Neuron (in vitro differentiated cells): ENCODE measurements at regions not wholly inside any gene's neighbourhood (a gene's known extent, or its start where the extent isn't known, plus 50 kb on each side); places are given as distances from the start of the nearest gene placed in this dataset.
"Not testable (repeated sequence)": the region's sequence is repeated elsewhere in the genome, so short reads cannot be mapped to it uniquely, and the experiment has no call there.

Experiments
- H2AFZ ChIP-seq: one replicate; pipeline ENCODE4 v1.6.1; 2013; ENCODE audit warnings: low read depth, mild to moderate bottlenecking, inconsistent platforms, low read length, moderate library complexity
- H3K27me3 ChIP-seq: one replicate; pipeline ENCODE4 v1.6.1; 2013; ENCODE audit warnings: low read length; ENCODE audit not compliant: insufficient read depth
- H3K36me3 ChIP-seq: one replicate; pipeline ENCODE4 v1.6.1; 2013; ENCODE audit warnings: low read length; ENCODE audit not compliant: insufficient read depth
- H3K4me1 ChIP-seq: one replicate; pipeline ENCODE4 v1.6.1; 2013; ENCODE audit warnings: low read length; ENCODE audit not compliant: insufficient read depth
- H3K4me3 ChIP-seq: 2 replicates; pipeline ENCODE4 v1.5.1; 2013; ENCODE audit warnings: mild to moderate bottlenecking, low read length, moderate library complexity
- H3K9me3 ChIP-seq: one replicate; pipeline ENCODE4 v1.6.1; 2013; ENCODE audit warnings: low read length

GRCh38 chr4:82268050-82268825 lies 105.6 kb downstream of the HNRNPD start:
- Histone ChIP-seq H3K4me3 (no peak overlapping the region), H3K9me3 (no peaks in the 10 kb centered on the region), H3K4me1 (no peaks in the 10 kb centered on the region), H3K27me3 (peaks cover 3% of the 10 kb centered on the region), H2AFZ (no peak overlapping the region), H3K36me3 (no peaks in the 10 kb centered on the region)

- no peaks in the 10 kb centered on the region for H3K9me3 ChIP-seq
- peaks cover 3% of the 10 kb centered on the region for H3K27me3 ChIP-seq
- H2AFZ ChIP-seq: no peak overlapping the region
- no peaks in the 10 kb centered on the region for H3K4me1 ChIP-seq
- no peaks in the 10 kb centered on the region for H3K36me3 ChIP-seq
- H3K4me3 ChIP-seq: no peak overlapping the region
Measured at GRCh38 chr4:82267506-82267905, 106.3 kb downstream of the HNRNPD start.

- H3K36me3 ChIP-seq: no peaks in the 10 kb centered on the region
- no peak overlapping the region for H3K4me3 ChIP-seq
- H3K9me3 ChIP-seq: no peaks in the 10 kb centered on the region
- H3K27me3 ChIP-seq: no peaks in the 10 kb centered on the region
- no peak overlapping the region for H2AFZ ChIP-seq
- H3K4me1 ChIP-seq: no peaks in the 10 kb centered on the region
Measured at GRCh38 chr4:82266345-82266744, 107.4 kb downstream of the HNRNPD start.

- no peaks in the 10 kb centered on the region for H3K27me3 ChIP-seq
- H2AFZ ChIP-seq: no peak overlapping the region
- H3K36me3 ChIP-seq: no peaks in the 10 kb centered on the region
- no peaks in the 10 kb centered on the region for H3K4me1 ChIP-seq
- H3K9me3 ChIP-seq: no peaks in the 10 kb centered on the region
- H3K4me3 ChIP-seq: no peak overlapping the region
Measured at GRCh38 chr4:82261084-82261483, 112.7 kb downstream of the HNRNPD start.

GRCh38 chr4:82260632-82261031 lies 113.2 kb downstream of the HNRNPD start:
- H2AFZ ChIP-seq: no peak overlapping the region
- H3K9me3 ChIP-seq: no peaks in the 10 kb centered on the region
- no peak overlapping the region for H3K4me3 ChIP-seq
- H3K4me1 ChIP-seq: no peaks in the 10 kb centered on the region
- no peaks in the 10 kb centered on the region for H3K36me3 ChIP-seq
- H3K27me3 ChIP-seq: no peaks in the 10 kb centered on the region

- no peaks in the 10 kb centered on the region for H3K4me1 ChIP-seq
- H3K36me3 ChIP-seq: no peaks in the 10 kb centered on the region
Measured at GRCh38 chr4:82256718-82257117, 117.1 kb downstream of the HNRNPD start.

GRCh38 chr4:82255657-82256056 lies 118.1 kb downstream of the HNRNPD start:
- no peaks in the 10 kb centered on the region for H3K27me3 ChIP-seq
- H3K4me3 ChIP-seq: no peak overlapping the region
- H3K4me1 ChIP-seq: no peaks in the 10 kb centered on the region
- no peaks in the 10 kb centered on the region for H3K36me3 ChIP-seq
- H3K9me3 ChIP-seq: no peaks in the 10 kb centered on the region
- no peak overlapping the region for H2AFZ ChIP-seq

More at GRCh38 chr4:82256718-82257117, 117.1 kb downstream of the HNRNPD start:
- H3K27me3 ChIP-seq: no peaks in the 10 kb centered on the region
- H2AFZ ChIP-seq: no peak overlapping the region
- no peaks in the 10 kb centered on the region for H3K9me3 ChIP-seq
- no peak overlapping the region for H3K4me3 ChIP-seq

GRCh38 chr4:82248903-82249632 lies 124.7 kb downstream of the HNRNPD start:
- Histone ChIP-seq H3K36me3 (no peaks in the 10 kb centered on the region), H3K4me1 (no peaks in the 10 kb centered on the region), H3K9me3 (no peaks in the 10 kb centered on the region), H3K27me3 (no peaks in the 10 kb centered on the region), H2AFZ (no peak overlapping the region), H3K4me3 (no peak overlapping the region)

- Histone ChIP-seq H2AFZ (no peak overlapping the region), H3K27me3 (no peaks in the 10 kb centered on the region), H3K9me3 (no peaks in the 10 kb centered on the region), H3K36me3 (no peaks in the 10 kb centered on the region), H3K4me3 (no peak overlapping the region), H3K4me1 (no peaks in the 10 kb centered on the region)
Measured at GRCh38 chr4:82247629-82248028, 126.2 kb downstream of the HNRNPD start.

- H3K4me1 ChIP-seq: no peaks in the 10 kb centered on the region
- no peak overlapping the region for H2AFZ ChIP-seq
- no peak overlapping the region for H3K4me3 ChIP-seq
- no peaks in the 10 kb centered on the region for H3K36me3 ChIP-seq
- no peaks in the 10 kb centered on the region for H3K9me3 ChIP-seq
- no peaks in the 10 kb centered on the region for H3K27me3 ChIP-seq
Measured at GRCh38 chr4:82247171-82247570, 126.6 kb downstream of the HNRNPD start.

- no peak overlapping the region for H2AFZ ChIP-seq
- H3K9me3 ChIP-seq: no peaks in the 10 kb centered on the region
- no peak overlapping the region for H3K4me3 ChIP-seq
- no peaks in the 10 kb centered on the region for H3K36me3 ChIP-seq
- H3K4me1 ChIP-seq: no peaks in the 10 kb centered on the region
- no peaks in the 10 kb centered on the region for H3K27me3 ChIP-seq
Measured at GRCh38 chr4:82241534-82241933, 132.3 kb downstream of the HNRNPD start.

- Histone ChIP-seq H2AFZ (no peak overlapping the region), H3K9me3 (no peaks in the 10 kb centered on the region), H3K4me1 (no peaks in the 10 kb centered on the region), H3K27me3 (no peaks in the 10 kb centered on the region), H3K4me3 (no peak overlapping the region), H3K36me3 (no peaks in the 10 kb centered on the region)
Measured at GRCh38 chr4:82240410-82240809, 133.4 kb downstream of the HNRNPD start.

- H3K27me3 ChIP-seq, H3K36me3 ChIP-seq, H2AFZ ChIP-seq, H3K4me3 ChIP-seq, H3K4me1 ChIP-seq, H3K9me3 ChIP-seq: not testable (repeated sequence)
Measured at GRCh38 chr4:82237142-82237541, 136.6 kb downstream of the HNRNPD start.
